Adrenal gland (tissue), 5 donors: ENCODE measurements at regions not wholly inside any gene's neighbourhood (a gene's known extent, or its start where the extent isn't known, plus 50 kb on each side); places are given as distances from the start of the nearest gene placed in this dataset.

Experiments used
- CTCF ChIP-seq, 6 experiments: fragments of 450-650 bp in 4 of 6; fragments of 200-600 bp in 2 of 6; sonication (generic) in 1 of 6; IDR thresholded peaks; 1 replicate in 5 of 6; 2 replicates in 1 of 6; pipeline versions ENCODE4 v1.5.1 to v1.8.0; 2016 to 2021; ENCODE audit warnings: antibody characterized with exemption in 6 of 6, mild to moderate bottlenecking in 2 of 6, moderate library complexity in 1 of 6
- POLR2A ChIP-seq, 2 donors: fragments of 450-650 bp; IDR thresholded peaks; one replicate each; pipeline ENCODE4 v1.6.1; 2017; ENCODE audit warnings: antibody characterized with exemption in 2 of 2, mild to moderate bottlenecking in 2 of 2, moderate library complexity in 1 of 2
- donor health status: DM: no; HTN: no; CAD: no.

- TF ChIP-seq CTCF (IDR thresholded peaks at IDR 0.05) (no peak), POLR2A (IDR thresholded peaks at IDR 0.05) (no peak)
These were observed 350.8 kb downstream of the LRFN5 start for GRCh38 chr14:41957459-41957858.
